Nephron progenitor cell (in vitro differentiated cells): ENCODE measurements at regions not wholly inside any gene's neighbourhood (a gene's known extent, or its start where the extent isn't known, plus 50 kb on each side); places are given as distances from the start of the nearest gene placed in this dataset.

Experiments used
- DNase-seq: peaks from one replicate; pipeline ENCODE4 v3.0.0; 2021
- H3K27ac Mint-ChIP-seq: 2 replicates; pipeline ENCODE4 v1.8.0; 2021; ENCODE audit warnings: mild to moderate bottlenecking, moderate library complexity, mixed read lengths
- H3K27me3 Mint-ChIP-seq: 2 replicates; pipeline ENCODE4 v1.8.0; 2021; ENCODE audit warnings: mild to moderate bottlenecking, low read depth, mixed read lengths; ENCODE audit not compliant: poor library complexity
- H3K36me3 Mint-ChIP-seq: 2 replicates; pipeline ENCODE4 v1.8.0; 2021; ENCODE audit warnings: low read depth, mixed read lengths
- H3K4me1 Mint-ChIP-seq: 2 replicates; pipeline ENCODE4 v1.8.0; 2021; ENCODE audit warnings: mixed read lengths
- H3K4me3 Mint-ChIP-seq: 2 replicates; pipeline ENCODE4 v1.8.0; 2021; ENCODE audit warnings: mild to moderate bottlenecking, moderate library complexity, mixed read lengths
- H3K9me3 Mint-ChIP-seq: 2 replicates; pipeline ENCODE4 v1.8.0; 2021; ENCODE audit warnings: mild to moderate bottlenecking, moderate library complexity, mixed read lengths
- TF ChIP-seq, protein P1 (sequence below): fragments of 200-600 bp; sonication (generic); IDR thresholded peaks from 2 replicates; pipeline ENCODE4 v1.5.0; 2021; ENCODE audit warnings: antibody characterized with exemption

- H3K27me3 Mint-ChIP-seq: no peaks in the 10 kb centered on the region
- peaks cover 17% of the 10 kb centered on the region for H3K4me1 Mint-ChIP-seq
- H3K4me3 Mint-ChIP-seq: no peak overlapping the region
- peaks cover 19% of the 10 kb centered on the region for H3K9me3 Mint-ChIP-seq
- H3K36me3 Mint-ChIP-seq: peaks cover 27% of the 10 kb centered on the region
- DNase-seq: no peak
- TF ChIP-seq, protein P1, sequence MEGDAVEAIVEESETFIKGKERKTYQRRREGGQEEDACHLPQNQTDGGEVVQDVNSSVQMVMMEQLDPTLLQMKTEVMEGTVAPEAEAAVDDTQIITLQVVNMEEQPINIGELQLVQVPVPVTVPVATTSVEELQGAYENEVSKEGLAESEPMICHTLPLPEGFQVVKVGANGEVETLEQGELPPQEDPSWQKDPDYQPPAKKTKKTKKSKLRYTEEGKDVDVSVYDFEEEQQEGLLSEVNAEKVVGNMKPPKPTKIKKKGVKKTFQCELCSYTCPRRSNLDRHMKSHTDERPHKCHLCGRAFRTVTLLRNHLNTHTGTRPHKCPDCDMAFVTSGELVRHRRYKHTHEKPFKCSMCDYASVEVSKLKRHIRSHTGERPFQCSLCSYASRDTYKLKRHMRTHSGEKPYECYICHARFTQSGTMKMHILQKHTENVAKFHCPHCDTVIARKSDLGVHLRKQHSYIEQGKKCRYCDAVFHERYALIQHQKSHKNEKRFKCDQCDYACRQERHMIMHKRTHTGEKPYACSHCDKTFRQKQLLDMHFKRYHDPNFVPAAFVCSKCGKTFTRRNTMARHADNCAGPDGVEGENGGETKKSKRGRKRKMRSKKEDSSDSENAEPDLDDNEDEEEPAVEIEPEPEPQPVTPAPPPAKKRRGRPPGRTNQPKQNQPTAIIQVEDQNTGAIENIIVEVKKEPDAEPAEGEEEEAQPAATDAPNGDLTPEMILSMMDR: no peak
- no peak overlapping the region for H3K27ac Mint-ChIP-seq
These were observed 107.1 kb downstream of the DISP1 start for GRCh38 chr1:222921945-222922344.

DNA sequence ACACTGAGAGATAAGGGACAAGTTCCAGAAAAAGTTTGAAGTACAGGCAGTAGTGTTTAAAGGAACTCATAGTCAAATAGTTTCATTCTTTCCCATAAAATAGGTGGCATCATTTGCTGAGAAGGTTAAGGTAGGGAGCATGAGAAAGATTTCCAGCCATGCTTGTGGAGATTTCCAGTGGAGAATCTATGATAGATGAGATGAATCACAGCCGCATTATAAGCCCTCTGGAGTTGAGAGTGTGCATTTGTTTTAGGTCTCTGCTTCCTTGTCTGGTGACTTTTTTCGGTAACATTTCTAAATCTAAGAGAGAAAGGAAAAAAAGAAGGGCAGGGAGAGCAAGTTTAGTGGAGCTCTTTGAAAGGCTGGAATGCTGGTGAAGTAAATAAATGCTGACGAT lies 108.7 kb downstream of the DISP1 start:
- no peak overlapping the region for H3K27ac Mint-ChIP-seq
- H3K4me1 Mint-ChIP-seq: peaks cover 33% of the 10 kb centered on the region
- DNase-seq: no peak
- TF ChIP-seq, protein P1: no peak
- peaks cover 12% of the 10 kb centered on the region for H3K36me3 Mint-ChIP-seq
- no peak overlapping the region for H3K4me3 Mint-ChIP-seq
- no peaks in the 10 kb centered on the region for H3K27me3 Mint-ChIP-seq
- H3K9me3 Mint-ChIP-seq: peaks cover 4% of the 10 kb centered on the region

DNA sequence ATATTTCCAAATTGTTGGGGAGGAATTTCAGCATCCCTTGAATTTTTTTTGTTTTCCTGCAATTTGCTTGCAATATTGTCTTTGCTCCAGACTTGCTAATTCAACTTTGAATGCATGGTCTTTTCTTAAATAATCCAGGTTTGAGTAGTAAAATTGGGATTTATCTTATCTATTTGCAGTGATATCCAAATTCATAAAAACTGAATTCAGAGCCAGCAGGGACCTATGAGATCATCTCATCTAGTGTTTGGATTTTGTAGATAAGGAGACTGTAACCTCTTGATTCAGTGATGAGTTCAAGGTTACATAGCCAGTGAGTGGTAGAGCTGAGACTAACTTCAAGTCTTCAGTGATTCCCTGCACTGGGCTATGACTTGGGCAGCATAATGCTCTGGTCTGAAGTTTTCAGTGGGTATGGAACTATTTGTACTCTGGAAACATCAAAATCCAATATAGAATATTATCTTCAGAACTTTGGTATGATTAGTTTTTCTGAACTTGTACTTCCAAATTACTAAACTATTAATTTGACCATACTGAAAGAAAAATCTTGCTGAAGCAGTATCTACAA lies 109.4 kb downstream of the DISP1 start:
- H3K9me3 Mint-ChIP-seq: no peaks in the 10 kb centered on the region
- H3K27me3 Mint-ChIP-seq: no peaks in the 10 kb centered on the region
- H3K36me3 Mint-ChIP-seq: peaks cover 6% of the 10 kb centered on the region
- H3K4me1 Mint-ChIP-seq: peaks cover 39% of the 10 kb centered on the region
- TF ChIP-seq, protein P1: no peak
- no peak overlapping the region for H3K4me3 Mint-ChIP-seq
- H3K27ac Mint-ChIP-seq: no peak overlapping the region
- no peak for DNase-seq

GRCh38 chr1:222926566-222926965 lies 111.7 kb downstream of the DISP1 start:
- no peaks in the 10 kb centered on the region for H3K9me3 Mint-ChIP-seq
- no peaks in the 10 kb centered on the region for H3K36me3 Mint-ChIP-seq
- H3K27me3 Mint-ChIP-seq: no peaks in the 10 kb centered on the region

GRCh38 chr1:222927031-222927430 lies 112.2 kb downstream of the DISP1 start:
- no peak overlapping the region for H3K4me3 Mint-ChIP-seq
- TF ChIP-seq, protein P1: no peak
- H3K36me3 Mint-ChIP-seq: no peaks in the 10 kb centered on the region
- no peaks in the 10 kb centered on the region for H3K27me3 Mint-ChIP-seq
- peaks cover 63% of the 10 kb centered on the region for H3K4me1 Mint-ChIP-seq
- no peaks in the 10 kb centered on the region for H3K9me3 Mint-ChIP-seq
- H3K27ac Mint-ChIP-seq: peak overlapping the region; percentile 94
- DNase-seq: no peak

More at GRCh38 chr1:222926566-222926965, 111.7 kb downstream of the DISP1 start:
- Mint-ChIP-seq H3K4me1 (peaks cover 58% of the 10 kb centered on the region), H3K27ac (peak overlapping the region; percentile 94), H3K4me3 (no peak overlapping the region)
- no peak for DNase-seq
- TF ChIP-seq, protein P1: no peak

GRCh38 chr1:222928212-222928611 lies 113.4 kb downstream of the DISP1 start:
- TF ChIP-seq, protein P1: no peak
- Mint-ChIP-seq H3K27me3 (no peaks in the 10 kb centered on the region), H3K4me3 (peak overlapping the region; percentile 88), H3K27ac (peak overlapping the region; percentile 93), H3K4me1 (peaks cover 74% of the 10 kb centered on the region), H3K9me3 (no peaks in the 10 kb centered on the region), H3K36me3 (no peaks in the 10 kb centered on the region)
- DNase-seq: peak; percentile 55
